A549 (cell line): ENCODE measurements at regions not wholly inside any gene's neighbourhood (a gene's known extent, or its start where the extent isn't known, plus 50 kb on each side); places are given as distances from the start of the nearest gene placed in this dataset.

Experiments used
- ATAC-seq, 2 experiments: fragments of 200-7000 bp in 1 of 2; fragments of >200 bp in 1 of 2; cut with Nextera tagmentation in 1 of 2; cut with Tn5 transposase in 1 of 2; 3 replicates each; pipeline versions ENCODE4 v1.8.0 to v1.9.1; 2018 to 2020; ENCODE audit warnings: mild to moderate bottlenecking in 1 of 2, moderate library complexity in 1 of 2
- CTCF ChIA-PET: fragments of 300-600 bp; sonication (Branson Sonifier 250); formaldehyde crosslinking; extraction: SDS; loops from one replicate; lab custom pipeline; 2021; ENCODE audit warnings: antibody characterized with exemption, inconsistent platforms; lab: Yijun Ruan, JAX
- POLR2A ChIA-PET: fragments of 350-600 bp; formaldehyde crosslinking; extraction: SDS; loops from one replicate; lab custom pipeline; 2021; ENCODE audit warnings: antibody characterized with exemption, inconsistent platforms; lab: Yijun Ruan, JAX
- DNase-seq, 2 experiments: peaks; one replicate each; pipeline versions ENCODE4 v3.0.0 to v3.0.0-alpha.2; 2011 to 2016; ENCODE audit warnings: low read depth in 1 of 2, low spot score in 1 of 2
- FAIRE-seq: peaks from 2 replicates; lab custom pipeline; 2011; peaks lifted over from hg19 to GRCh38; lab: Jason Lieb, UNC
- H3K27ac ChIP-seq, 2 experiments: fragments of >200 bp; sonication (Bioruptor Twin); formaldehyde crosslinking; 3 replicates each; pipeline ENCODE4 v1.5.1; 2016 to 2017
- H3K4me1 ChIP-seq: fragments of >200 bp; sonication (Bioruptor Twin); formaldehyde crosslinking; 3 replicates; pipeline ENCODE4 v1.6.1; 2016
- H3K4me2 ChIP-seq: fragments of >200 bp; sonication (Bioruptor Twin); formaldehyde crosslinking; 3 replicates; pipeline ENCODE4 v1.6.1; 2016
- H3K4me3 ChIP-seq: fragments of >200 bp; sonication (Bioruptor Twin); formaldehyde crosslinking; 3 replicates; pipeline ENCODE4 v1.5.1; 2016
- H3K9me3 ChIP-seq: fragments of >200 bp; sonication (Bioruptor Twin); formaldehyde crosslinking; 3 replicates; pipeline ENCODE4 v1.6.1; 2016
- BHLHE40 ChIP-seq: IDR thresholded peaks from 2 replicates; pipeline ENCODE4 v1.6.1; 2012; ENCODE audit warnings: low read depth, low read length, inconsistent platforms
- CBX2 ChIP-seq: fragments of 200-600 bp; sonication (generic); IDR thresholded peaks from 2 replicates; pipeline ENCODE4 v1.6.1; 2016; ENCODE audit warnings: low read depth, mild to moderate bottlenecking, borderline replicate concordance
- CBX8 ChIP-seq: fragments of 200-600 bp; sonication (generic); IDR thresholded peaks from 2 replicates; pipeline ENCODE4 v1.6.1; 2016
- CHD2 ChIP-seq: fragments of 150-350 bp; IDR thresholded peaks from 2 replicates; pipeline ENCODE4 v1.6.1; 2014; ENCODE audit warnings: low read length; ENCODE audit not compliant: partially characterized antibody
- EHMT2 ChIP-seq: fragments of 200-600 bp; sonication (generic); IDR thresholded peaks from 2 replicates; pipeline ENCODE4 v1.6.1; 2016; ENCODE audit warnings: antibody characterized with exemption, low read depth, mild to moderate bottlenecking, moderate library complexity
- EP300 ChIP-seq, 2 experiments: fragments of >200 bp; sonication (Bioruptor Twin); formaldehyde crosslinking; IDR thresholded peaks; 2 replicates in 1 of 2; 3 replicates in 1 of 2; pipeline ENCODE4 v1.6.1; 2016 to 2017
- ESRRA ChIP-seq: fragments of 150-350 bp; IDR thresholded peaks from 2 replicates; pipeline ENCODE4 v1.6.1; 2014; ENCODE audit warnings: mild to moderate bottlenecking, low read length, borderline replicate concordance
- FOSB ChIP-seq: fragments of 250-450 bp; sonication (Bioruptor Pico); IDR thresholded peaks from 2 replicates; pipeline ENCODE4 v1.5.0; 2020; ENCODE audit warnings: mild to moderate bottlenecking, moderate library complexity
- FOSL2 ChIP-seq, 2 experiments: fragments of 450-650 bp in 1 of 2; fragments of >200 bp in 1 of 2; sonication (Bioruptor Twin) in 1 of 2; formaldehyde crosslinking; IDR thresholded peaks; 2 replicates each; pipeline versions ENCODE4 v1.5.0 to v1.6.1; 2016 to 2020; ENCODE audit warnings: mild to moderate bottlenecking in 1 of 2, moderate library complexity in 1 of 2
- FOXS1 ChIP-seq: fragments of 250-450 bp; sonication (Bioruptor Pico); IDR thresholded peaks from 2 replicates; pipeline ENCODE4 v1.5.0; 2020; ENCODE audit warnings: mild to moderate bottlenecking, moderate library complexity
- GATA3 ChIP-seq: IDR thresholded peaks from 2 replicates; pipeline ENCODE4 v1.6.1; 2012; ENCODE audit warnings: borderline replicate concordance
- HDAC2 ChIP-seq: fragments of 200-600 bp; sonication (generic); IDR thresholded peaks from 2 replicates; pipeline ENCODE4 v1.6.1; 2016
- HOXA7 ChIP-seq: fragments of 250-450 bp; sonication (Bioruptor Pico); IDR thresholded peaks from 2 replicates; pipeline ENCODE4 v1.5.0; 2020; ENCODE audit warnings: mild to moderate bottlenecking, moderate library complexity
- HOXB13 ChIP-seq: fragments of 250-450 bp; sonication (Bioruptor Pico); IDR thresholded peaks from 2 replicates; pipeline ENCODE4 v1.5.0; 2020; ENCODE audit warnings: low read depth, mild to moderate bottlenecking, moderate library complexity
- JUNB ChIP-seq: fragments of >200 bp; sonication (Bioruptor Twin); formaldehyde crosslinking; IDR thresholded peaks from 2 replicates; pipeline ENCODE4 v1.6.1; 2016
- KDM5A ChIP-seq: fragments of 200-600 bp; sonication (generic); IDR thresholded peaks from 2 replicates; pipeline ENCODE4 v1.6.1; 2016; ENCODE audit warnings: antibody characterized with exemption, mild to moderate bottlenecking
- MAFK ChIP-seq: fragments of 450-650 bp; IDR thresholded peaks from 2 replicates; pipeline ENCODE4 v1.6.1; 2014; ENCODE audit not compliant: partially characterized antibody
- MYC ChIP-seq: IDR thresholded peaks from 2 replicates; pipeline ENCODE4 v1.6.1; 2012; ENCODE audit warnings: mild to moderate bottlenecking, inconsistent platforms, low read length, improper control_type of control experiment, borderline replicate concordance
- NPAS2 ChIP-seq: fragments of 250-450 bp; sonication (Bioruptor Pico); IDR thresholded peaks from 2 replicates; pipeline ENCODE4 v1.8.0; 2022; ENCODE audit warnings: mild to moderate bottlenecking, moderate library complexity, borderline replicate concordance
- NR3C1 ChIP-seq: fragments of >200 bp; sonication (Bioruptor Twin); formaldehyde crosslinking; IDR thresholded peaks from 3 replicates; pipeline ENCODE4 v1.6.1; 2017
- PHF8 ChIP-seq: fragments of 200-600 bp; sonication (generic); IDR thresholded peaks from 2 replicates; pipeline ENCODE4 v1.6.1; 2016; ENCODE audit warnings: low read depth, mild to moderate bottlenecking, antibody characterized with exemption, moderate library complexity, borderline replicate concordance
- POLR2A ChIP-seq: IDR thresholded peaks from 2 replicates; pipeline ENCODE4 v1.6.1; 2012; ENCODE audit warnings: mild to moderate bottlenecking, low read length
- RARB ChIP-seq: fragments of 250-450 bp; sonication (Bioruptor Pico); IDR thresholded peaks from 2 replicates; pipeline ENCODE4 v1.8.0; 2021; ENCODE audit warnings: mild to moderate bottlenecking, moderate library complexity
- RFX5 ChIP-seq: fragments of 450-650 bp; IDR thresholded peaks from 2 replicates; pipeline ENCODE4 v1.7.1; 2014; ENCODE audit warnings: antibody characterized with exemption, mild to moderate bottlenecking, moderate library complexity
- SMC3 ChIP-seq: fragments of >200 bp; sonication (Bioruptor Twin); formaldehyde crosslinking; IDR thresholded peaks from 3 replicates; pipeline ENCODE4 v1.6.1; 2018; ENCODE audit warnings: inconsistent platforms
- SREBF2 ChIP-seq: fragments of 450-650 bp; IDR thresholded peaks from 2 replicates; pipeline ENCODE4 v1.6.1; 2014; ENCODE audit warnings: mild to moderate bottlenecking, moderate library complexity
- TFCP2L1 ChIP-seq: fragments of 250-450 bp; sonication (Bioruptor Pico); IDR thresholded peaks from 2 replicates; pipeline ENCODE4 v1.5.0; 2021; ENCODE audit warnings: mild to moderate bottlenecking
- TP53 ChIP-seq: fragments of 250-450 bp; sonication (Bioruptor Pico); IDR thresholded peaks from 2 replicates; pipeline ENCODE4 v1.5.0; 2021; ENCODE audit warnings: mild to moderate bottlenecking, moderate library complexity
- ZC3H11A ChIP-seq: fragments of 450-650 bp; IDR thresholded peaks from 2 replicates; pipeline ENCODE4 v1.6.1; 2014; ENCODE audit warnings: antibody characterized with exemption, mild to moderate bottlenecking
- ZNF302 ChIP-seq: fragments of 250-450 bp; sonication (Bioruptor Pico); IDR thresholded peaks from 2 replicates; pipeline ENCODE4 v1.9.0; 2021; ENCODE audit warnings: inconsistent platforms, mild to moderate bottlenecking, moderate library complexity
- ZSCAN20 ChIP-seq: fragments of 250-450 bp; sonication (Bioruptor Pico); IDR thresholded peaks from 2 replicates; pipeline ENCODE4 v1.8.0; 2022; ENCODE audit warnings: mild to moderate bottlenecking, moderate library complexity
- WGBS: methylation state at CpG from one replicate; pipeline ENCODE4 v1.1.6; 2017; ENCODE audit errors: missing lambda C conversion rate; 5-methylcytosine and 5-hydroxymethylcytosine counted together
- TF ChIP-seq, protein P1 (sequence below): fragments of 150-350 bp; IDR thresholded peaks from 2 replicates; pipeline ENCODE4 v1.6.1; 2014; ENCODE audit warnings: low read depth, mild to moderate bottlenecking, low read length
- TF ChIP-seq, protein P2 (sequence below): fragments of >200 bp; sonication (Bioruptor Twin); formaldehyde crosslinking; IDR thresholded peaks from 3 replicates; pipeline ENCODE4 v1.6.1; 2016
- TF ChIP-seq, protein P3 (sequence below): IDR thresholded peaks from 2 replicates; pipeline ENCODE4 v1.6.1; 2012

DNA sequence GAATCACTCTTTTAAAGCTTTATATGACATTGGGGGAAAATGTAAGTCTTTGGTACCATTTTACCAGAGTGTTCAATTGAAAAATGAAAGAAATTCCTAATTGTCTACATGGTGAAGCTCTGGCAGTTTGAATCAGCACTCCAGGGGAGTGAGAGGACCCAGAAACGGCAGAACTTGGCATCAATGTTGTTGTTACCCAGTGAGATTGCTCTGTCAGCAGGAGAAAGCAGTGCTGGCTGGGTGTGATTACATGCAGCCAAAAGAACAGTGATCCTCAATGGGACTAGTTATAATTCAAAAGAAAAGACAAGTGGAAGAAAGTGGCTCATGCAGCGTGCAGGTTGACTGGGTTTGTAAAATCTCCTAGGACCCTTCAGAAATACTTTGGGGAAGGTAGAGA lies 206.4 kb downstream of the PTPRC start:
- CTCF ChIA-PET, result no interaction called here
- no peak overlapping the region for H3K27ac ChIP-seq
- no peak overlapping the region for H3K4me2 ChIP-seq
- DNase-seq (no peak), ATAC-seq (no peak), FAIRE-seq (no peak)
- no peak for TF ChIP-seq KDM5A
- no peak for TF ChIP-seq CBX2
- no peak for TF ChIP-seq POLR2A
- TF ChIP-seq HOXA7 (CRISPR knock-in tag), result no peak
- WGBS, result 60% methylated on average over 2 of the region's 2 CpGs
- POLR2A ChIA-PET, result no interaction called here
- no peak overlapping the region for H3K4me3 ChIP-seq
- H3K9me3 ChIP-seq, result no peaks in the 10 kb centered on the region
- peaks cover 4% of the 10 kb centered on the region; the same call in 1 of the 3 replicates for H3K4me1 ChIP-seq

DNA sequence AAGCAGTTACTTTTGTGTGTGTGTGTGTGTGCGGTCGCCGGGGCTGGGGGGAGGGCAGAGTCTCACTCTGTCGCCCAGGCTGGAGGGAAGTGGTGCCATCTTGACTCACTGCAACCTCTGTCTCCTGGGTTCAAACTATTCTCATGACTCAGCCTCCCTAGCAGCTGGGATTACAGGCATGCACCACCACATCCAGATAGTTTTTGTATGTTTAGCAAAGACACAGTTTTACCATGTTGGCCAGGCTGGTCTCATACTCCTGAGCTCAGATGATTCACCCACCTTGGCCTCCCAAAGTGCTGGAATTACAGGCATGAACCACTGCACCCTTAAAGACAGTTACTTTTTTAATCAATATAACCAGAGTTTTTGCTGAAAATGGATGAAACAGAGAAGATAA lies 207.0 kb downstream of the PTPRC start:
- CTCF ChIA-PET, result interaction anchor here (1.4 kb wide), 1 partner anchor 368 kb away, joined by 3 read pairs; no protein-coding TSS in a partner anchor
- no peak for TF ChIP-seq EHMT2
- TF ChIP-seq NPAS2 (CRISPR knock-in tag), result no peak
- TF ChIP-seq ZNF302, result no peak
- no peak for TF ChIP-seq FOXS1
- no peak for TF ChIP-seq HDAC2
- TF ChIP-seq, protein P1, sequence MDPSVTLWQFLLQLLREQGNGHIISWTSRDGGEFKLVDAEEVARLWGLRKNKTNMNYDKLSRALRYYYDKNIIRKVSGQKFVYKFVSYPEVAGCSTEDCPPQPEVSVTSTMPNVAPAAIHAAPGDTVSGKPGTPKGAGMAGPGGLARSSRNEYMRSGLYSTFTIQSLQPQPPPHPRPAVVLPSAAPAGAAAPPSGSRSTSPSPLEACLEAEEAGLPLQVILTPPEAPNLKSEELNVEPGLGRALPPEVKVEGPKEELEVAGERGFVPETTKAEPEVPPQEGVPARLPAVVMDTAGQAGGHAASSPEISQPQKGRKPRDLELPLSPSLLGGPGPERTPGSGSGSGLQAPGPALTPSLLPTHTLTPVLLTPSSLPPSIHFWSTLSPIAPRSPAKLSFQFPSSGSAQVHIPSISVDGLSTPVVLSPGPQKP, result no peak
- no peak for TF ChIP-seq RARB (CRISPR knock-in tag)
- TF ChIP-seq NR3C1, result no peak
- no peak for TF ChIP-seq TFCP2L1 (CRISPR knock-in tag)
- no peak for TF ChIP-seq MYC
- no peak for TF ChIP-seq ZSCAN20 (CRISPR knock-in tag)
- TF ChIP-seq CBX8, result no peak
- no peak for TF ChIP-seq RFX5
- TF ChIP-seq HOXA7 (CRISPR knock-in tag), result no peak
- no peak for TF ChIP-seq GATA3
- no peak for TF ChIP-seq KDM5A
- TF ChIP-seq CBX2, result no peak
- no peak for TF ChIP-seq CHD2
- ATAC-seq, result no peak
- Histone ChIP-seq H3K4me1 (peaks cover 10% of the 10 kb centered on the region; the same call in 1 of the 3 replicates), H3K9me3 (no peaks in the 10 kb centered on the region), H3K4me2 (no peak overlapping the region), H3K27ac (no peak overlapping the region), H3K4me3 (no peak overlapping the region)
- POLR2A ChIA-PET, result no interaction called here
- 67% methylated on average over 4 of the region's 4 CpGs for WGBS
- FAIRE-seq, result no peak
- no peak for DNase-seq

DNA sequence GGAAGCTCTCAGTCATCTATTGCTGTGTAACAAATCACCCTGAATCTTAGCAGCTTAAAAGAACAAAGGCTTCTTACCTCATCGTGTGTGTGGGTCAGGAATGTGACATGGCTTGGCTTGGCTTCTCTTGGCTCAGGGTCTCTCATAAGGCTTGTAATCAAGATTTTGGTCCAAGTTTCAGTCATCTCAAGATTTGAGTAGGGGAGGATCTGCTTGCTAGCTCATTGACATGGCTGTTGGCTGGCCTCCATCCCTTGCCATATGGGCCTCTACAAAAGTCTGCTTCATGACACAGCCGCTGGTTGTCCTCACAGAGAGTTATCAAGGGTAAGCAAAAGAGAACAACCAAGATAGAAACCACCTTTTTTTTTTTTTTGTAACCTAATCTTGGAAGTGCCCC lies 207.7 kb downstream of the PTPRC start:
- H3K27ac ChIP-seq, result no peak overlapping the region
- FAIRE-seq, result no peak

DNA sequence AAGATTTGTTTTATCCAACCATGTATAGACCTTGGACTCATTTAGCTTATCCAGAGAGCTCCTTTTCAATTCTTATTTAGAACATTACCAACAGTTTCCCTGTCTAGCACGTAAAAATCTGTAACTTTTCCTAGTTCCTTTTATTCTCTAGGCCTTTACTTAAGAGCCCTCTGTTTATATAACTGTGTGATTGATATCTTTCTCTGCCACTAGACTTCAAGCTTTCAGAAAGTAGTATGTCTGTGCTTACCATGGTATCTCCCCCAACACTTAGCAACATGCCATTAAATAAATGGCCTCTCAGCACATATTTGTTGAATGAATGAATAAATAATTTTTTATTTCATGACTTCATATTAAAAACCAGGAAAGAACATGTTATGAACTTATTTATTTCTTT lies 209.4 kb downstream of the PTPRC start:
- CTCF ChIA-PET, result interaction anchor here (0.6 kb wide), 1 partner anchor 69 kb away, joined by 3 read pairs; no protein-coding TSS in a partner anchor
- Histone ChIP-seq H3K27ac (no peak overlapping the region), H3K4me3 (no peak overlapping the region), H3K9me3 (no peaks in the 10 kb centered on the region), H3K4me1 (peaks cover 10% of the 10 kb centered on the region; the same call in 1 of the 3 replicates), H3K4me2 (no peak overlapping the region)
- FAIRE-seq, result no peak
- DNase-seq, result no peak
- POLR2A ChIA-PET, result no interaction called here
- no peak for ATAC-seq
- 52% methylated on average over 1 of the region's 1 CpG for WGBS
- no peak for TF ChIP-seq ZNF302
- no peak for TF ChIP-seq ZC3H11A
- no peak for TF ChIP-seq SREBF2
- no peak for TF ChIP-seq MAFK
- TF ChIP-seq EP300 (IDR thresholded peaks at IDR 0.05), result no peak
- TF ChIP-seq RARB (CRISPR knock-in tag), result no peak
- no peak for TF ChIP-seq JUNB
- no peak for TF ChIP-seq TP53 (CRISPR knock-in tag)
- TF ChIP-seq, protein P2, sequence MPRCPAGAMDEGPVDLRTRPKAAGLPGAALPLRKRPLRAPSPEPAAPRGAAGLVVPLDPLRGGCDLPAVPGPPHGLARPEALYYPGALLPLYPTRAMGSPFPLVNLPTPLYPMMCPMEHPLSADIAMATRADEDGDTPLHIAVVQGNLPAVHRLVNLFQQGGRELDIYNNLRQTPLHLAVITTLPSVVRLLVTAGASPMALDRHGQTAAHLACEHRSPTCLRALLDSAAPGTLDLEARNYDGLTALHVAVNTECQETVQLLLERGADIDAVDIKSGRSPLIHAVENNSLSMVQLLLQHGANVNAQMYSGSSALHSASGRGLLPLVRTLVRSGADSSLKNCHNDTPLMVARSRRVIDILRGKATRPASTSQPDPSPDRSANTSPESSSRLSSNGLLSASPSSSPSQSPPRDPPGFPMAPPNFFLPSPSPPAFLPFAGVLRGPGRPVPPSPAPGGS, result no peak
- TF ChIP-seq, protein P3, sequence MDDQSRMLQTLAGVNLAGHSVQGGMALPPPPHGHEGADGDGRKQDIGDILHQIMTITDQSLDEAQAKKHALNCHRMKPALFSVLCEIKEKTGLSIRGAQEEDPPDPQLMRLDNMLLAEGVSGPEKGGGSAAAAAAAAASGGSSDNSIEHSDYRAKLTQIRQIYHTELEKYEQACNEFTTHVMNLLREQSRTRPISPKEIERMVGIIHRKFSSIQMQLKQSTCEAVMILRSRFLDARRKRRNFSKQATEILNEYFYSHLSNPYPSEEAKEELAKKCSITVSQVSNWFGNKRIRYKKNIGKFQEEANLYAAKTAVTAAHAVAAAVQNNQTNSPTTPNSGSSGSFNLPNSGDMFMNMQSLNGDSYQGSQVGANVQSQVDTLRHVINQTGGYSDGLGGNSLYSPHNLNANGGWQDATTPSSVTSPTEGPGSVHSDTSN, result no peak
- no peak for TF ChIP-seq KDM5A
- TF ChIP-seq BHLHE40, result no peak
- TF ChIP-seq HOXB13 (CRISPR knock-in tag), result no peak
- no peak for TF ChIP-seq FOSL2 (IDR thresholded peaks at IDR 0.05)
- no peak for TF ChIP-seq FOSL2 (CRISPR knock-in tag; IDR thresholded peaks at IDR 0.05)
- no peak for TF ChIP-seq HOXA7 (CRISPR knock-in tag)

More for the DNA sequence above, 207.7 kb downstream of the PTPRC start:
- Histone ChIP-seq H3K4me2 (no peak overlapping the region), H3K9me3 (no peaks in the 10 kb centered on the region), H3K4me1 (peaks cover 10% of the 10 kb centered on the region; the same call in 1 of the 3 replicates), H3K4me3 (no peak overlapping the region)
- WGBS, result 56% methylated on average over 2 of the region's 2 CpGs
- ChIA-PET POLR2A (no interaction called here), CTCF (interaction anchor here (0.6 to 1.4 kb wide), 2 partner anchors 367 to 838 kb away, joined by 3 read pairs; no protein-coding TSS in a partner anchor)
- ATAC-seq, result no peak
- no peak for DNase-seq
- no peak for TF ChIP-seq PHF8
- TF ChIP-seq FOSB (CRISPR knock-in tag), result no peak
- TF ChIP-seq ESRRA, result no peak
- no peak for TF ChIP-seq NR3C1
- TF ChIP-seq SMC3, result no peak
